ENCODE measurements at regions not wholly inside any gene's neighbourhood (a gene's known extent, or its start where the extent isn't known, plus 50 kb on each side); places are given as distances from the start of the nearest gene placed in this dataset.

GRCh38 chr6:87936065-87936464, 111.6 kb upstream of the SPACA1 start:
- DNase-seq (ENCODE audit: low read depth in 2 of 2): no peak

GRCh38 chr6:87935196-87935595, 112.4 kb upstream of the SPACA1 start:
- no peak for DNase-seq (ENCODE audit: low read depth in 2 of 2)

GRCh38 chr6:87932361-87932760, 115.3 kb upstream of the SPACA1 start:
- no peak for DNase-seq (ENCODE audit: low read depth in 2 of 2)

- DNase-seq (ENCODE audit: low read depth in 2 of 2): no peak
These were observed 117.8 kb upstream of the SPACA1 start for GRCh38 chr6:87929843-87930288.

GRCh38 chr6:87926687-87927086, 121.0 kb upstream of the SPACA1 start:
- no peak for DNase-seq (ENCODE audit: low read depth in 2 of 2)

- no peak for DNase-seq (ENCODE audit: low read depth in 2 of 2)
These were observed 121.6 kb upstream of the SPACA1 start for GRCh38 chr6:87926072-87926471.

- no peak for DNase-seq (ENCODE audit: low read depth in 2 of 2)
These were observed 122.1 kb upstream of the SPACA1 start for GRCh38 chr6:87925373-87926060.

GRCh38 chr6:87923389-87924050, 124.1 kb upstream of the SPACA1 start:
- no peak for DNase-seq (ENCODE audit: low read depth in 2 of 2)

GRCh38 chr6:87922947-87923330, 124.7 kb upstream of the SPACA1 start:
- no peak for DNase-seq (ENCODE audit: low read depth in 2 of 2)

GRCh38 chr6:87922196-87922946, 125.3 kb upstream of the SPACA1 start:
- DNase-seq (ENCODE audit: low read depth in 2 of 2): no peak

GRCh38 chr6:87921034-87921433, 126.6 kb upstream of the SPACA1 start:
- no peak for DNase-seq (ENCODE audit: low read depth in 2 of 2)

- no peak for DNase-seq (ENCODE audit: low read depth in 2 of 2)
These were observed 127.4 kb upstream of the SPACA1 start for GRCh38 chr6:87920245-87920644.

- DNase-seq (ENCODE audit: low read depth in 2 of 2): no peak
These were observed 128.2 kb upstream of the SPACA1 start for GRCh38 chr6:87919416-87919815.

- no peak for DNase-seq (ENCODE audit: low read depth in 2 of 2)
These were observed 128.6 kb upstream of the SPACA1 start for GRCh38 chr6:87919001-87919400.

- DNase-seq (ENCODE audit: low read depth in 2 of 2): no peak
These were observed 129.1 kb upstream of the SPACA1 start for GRCh38 chr6:87918461-87918941.

- DNase-seq (ENCODE audit: low read depth in 2 of 2): no peak
These were observed 129.8 kb upstream of the SPACA1 start for GRCh38 chr6:87917886-87918285.

- no peak for DNase-seq (ENCODE audit: low read depth in 2 of 2)
These were observed 131.2 kb upstream of the SPACA1 start for GRCh38 chr6:87916446-87916845.

- no peak for DNase-seq (ENCODE audit: low read depth in 2 of 2)
These were observed 132.8 kb upstream of the SPACA1 start for GRCh38 chr6:87914637-87915395.

- no peak for DNase-seq (ENCODE audit: low read depth in 2 of 2)
These were observed 133.7 kb upstream of the SPACA1 start for GRCh38 chr6:87913974-87914373.

- no peak for DNase-seq (ENCODE audit: low read depth in 2 of 2)
These were observed 135.5 kb upstream of the SPACA1 start for GRCh38 chr6:87912102-87912501.

- peak; percentile 47 to 50 for DNase-seq (ENCODE audit: low read depth in 2 of 2)
These were observed 137.8 kb upstream of the SPACA1 start for GRCh38 chr6:87909849-87910248.
